GM12872 (cell line): ENCODE measurements at regions not wholly inside any gene's neighbourhood (a gene's known extent, or its start where the extent isn't known, plus 50 kb on each side); places are given as distances from the start of the nearest gene placed in this dataset.

Experiments used
- TF ChIP-seq, protein P1 (sequence below): IDR thresholded peaks from 3 replicates; pipeline ENCODE4 v1.5.1; 2011; ENCODE audit warnings: low read depth, mild to moderate bottlenecking, low read length, moderate library complexity; ENCODE audit not compliant: insufficient read depth

DNA sequence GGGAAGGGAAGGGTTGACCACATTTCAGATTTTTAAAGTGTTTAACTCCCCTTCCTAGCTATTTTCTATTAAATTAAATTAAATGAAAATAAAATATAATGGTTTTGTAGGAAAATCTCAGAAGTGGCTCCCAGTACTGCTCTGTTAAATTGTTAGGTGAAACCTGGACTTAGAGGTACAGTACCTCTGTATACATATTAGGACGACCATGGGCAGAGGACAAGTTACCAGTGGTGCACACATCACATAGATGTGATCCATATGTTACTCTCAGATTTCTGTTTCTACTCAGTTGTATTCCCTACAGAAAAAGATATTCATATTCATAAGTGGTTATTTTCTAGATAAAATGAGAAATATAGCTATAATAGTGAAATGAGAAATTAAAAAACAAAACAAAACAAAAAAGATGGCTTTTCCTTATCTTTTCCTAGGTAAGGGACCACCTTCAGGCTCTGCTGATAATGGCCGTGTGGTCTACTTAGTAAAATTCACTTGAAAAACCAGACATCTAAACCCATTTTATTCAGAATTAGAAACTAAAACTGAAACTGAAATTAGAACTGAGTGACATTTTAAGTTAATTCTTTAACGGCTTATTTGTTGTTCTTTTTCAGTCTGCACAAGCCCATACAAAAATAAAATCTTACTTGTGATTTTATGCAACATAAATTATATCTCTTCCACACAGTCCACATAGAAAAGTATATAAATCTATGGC is 832.5 kb upstream of the CHAC2 start:
- TF ChIP-seq, protein P1, sequence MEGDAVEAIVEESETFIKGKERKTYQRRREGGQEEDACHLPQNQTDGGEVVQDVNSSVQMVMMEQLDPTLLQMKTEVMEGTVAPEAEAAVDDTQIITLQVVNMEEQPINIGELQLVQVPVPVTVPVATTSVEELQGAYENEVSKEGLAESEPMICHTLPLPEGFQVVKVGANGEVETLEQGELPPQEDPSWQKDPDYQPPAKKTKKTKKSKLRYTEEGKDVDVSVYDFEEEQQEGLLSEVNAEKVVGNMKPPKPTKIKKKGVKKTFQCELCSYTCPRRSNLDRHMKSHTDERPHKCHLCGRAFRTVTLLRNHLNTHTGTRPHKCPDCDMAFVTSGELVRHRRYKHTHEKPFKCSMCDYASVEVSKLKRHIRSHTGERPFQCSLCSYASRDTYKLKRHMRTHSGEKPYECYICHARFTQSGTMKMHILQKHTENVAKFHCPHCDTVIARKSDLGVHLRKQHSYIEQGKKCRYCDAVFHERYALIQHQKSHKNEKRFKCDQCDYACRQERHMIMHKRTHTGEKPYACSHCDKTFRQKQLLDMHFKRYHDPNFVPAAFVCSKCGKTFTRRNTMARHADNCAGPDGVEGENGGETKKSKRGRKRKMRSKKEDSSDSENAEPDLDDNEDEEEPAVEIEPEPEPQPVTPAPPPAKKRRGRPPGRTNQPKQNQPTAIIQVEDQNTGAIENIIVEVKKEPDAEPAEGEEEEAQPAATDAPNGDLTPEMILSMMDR: no peak

DNA sequence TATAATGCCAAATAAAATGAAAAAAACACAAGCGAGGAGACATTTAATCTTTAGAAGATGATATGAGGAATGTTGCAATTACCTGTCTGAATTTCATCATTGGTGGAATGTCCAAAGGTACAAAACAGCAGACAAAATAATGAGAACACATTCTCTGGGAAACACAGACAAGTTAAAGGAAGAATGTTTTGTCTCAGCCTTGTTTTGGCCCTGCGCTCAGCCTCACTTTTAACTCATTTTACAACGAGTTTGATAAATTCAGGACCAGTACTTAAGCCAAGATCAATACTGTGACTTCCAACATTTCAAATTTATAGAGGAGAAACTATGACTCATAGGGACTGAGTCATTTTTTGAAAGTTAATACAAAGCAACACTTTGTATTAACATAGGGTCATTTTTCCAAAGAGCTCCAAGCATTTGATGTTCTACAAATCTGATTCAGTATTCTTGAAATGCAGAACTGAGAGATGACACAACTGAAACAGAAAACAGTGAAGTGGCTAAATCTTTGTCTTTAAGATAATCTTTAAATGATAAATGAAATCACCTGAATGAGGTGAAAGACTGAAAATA is 833.2 kb upstream of the CHAC2 start:
- TF ChIP-seq, protein P1: no peak

DNA sequence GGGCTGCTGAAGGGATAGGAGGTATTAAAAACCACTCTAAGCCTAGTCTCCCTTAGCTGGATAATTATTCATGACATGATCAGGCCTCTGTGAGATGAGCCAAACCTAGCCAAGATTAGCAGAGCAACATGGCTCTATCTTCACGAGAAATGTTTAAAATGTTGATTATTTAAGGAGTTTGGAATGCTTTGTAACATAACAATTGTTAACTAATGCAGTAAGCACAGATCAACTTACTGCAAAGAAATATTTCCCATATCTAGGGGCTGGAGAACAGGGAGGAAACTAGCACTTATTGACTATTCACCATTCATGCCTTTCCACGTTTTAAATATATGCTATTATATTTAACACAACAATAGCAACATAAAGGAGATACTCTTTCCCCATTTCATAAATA is 833.7 kb upstream of the CHAC2 start:
- TF ChIP-seq, protein P1: no peak

DNA sequence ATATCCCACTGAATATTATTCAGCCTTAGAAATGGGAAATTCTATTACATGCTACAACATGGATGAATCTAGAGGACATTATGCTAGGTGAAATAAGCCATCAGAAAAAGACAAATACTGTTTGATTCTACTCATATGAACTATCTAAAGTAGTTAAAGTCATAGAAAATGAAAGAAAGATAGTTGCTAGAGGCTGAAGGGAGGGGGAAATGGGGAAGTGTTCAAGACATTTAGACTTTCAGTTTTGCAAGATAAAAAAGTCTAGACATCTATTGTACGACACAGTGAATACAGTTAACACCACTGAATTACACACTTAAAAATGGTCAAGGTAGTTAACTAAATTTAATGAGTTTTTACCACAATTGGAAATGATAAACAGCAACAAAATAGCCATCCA is 835.9 kb upstream of the CHAC2 start:
- TF ChIP-seq, protein P1: no peak

DNA sequence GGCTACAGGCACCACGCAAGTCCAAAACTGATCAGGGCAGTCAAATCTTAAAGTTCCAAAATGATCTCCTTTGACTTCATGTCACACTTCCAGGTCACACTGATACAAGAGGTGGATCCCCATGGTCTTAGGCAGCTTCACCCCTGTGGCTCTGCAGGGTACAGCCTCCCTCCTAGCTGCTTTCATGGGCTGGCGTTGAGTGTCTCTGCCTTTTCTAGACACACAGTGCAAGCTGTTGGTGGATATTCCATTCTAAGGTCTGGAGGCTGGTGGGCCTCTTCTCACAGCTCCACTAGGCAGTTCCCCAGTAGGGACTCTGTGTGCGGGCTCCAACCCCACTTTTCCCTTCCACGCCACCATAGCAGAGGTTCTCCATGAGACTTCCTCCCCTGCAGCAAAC is 838.2 kb upstream of the CHAC2 start:
- TF ChIP-seq, protein P1: no peak

DNA sequence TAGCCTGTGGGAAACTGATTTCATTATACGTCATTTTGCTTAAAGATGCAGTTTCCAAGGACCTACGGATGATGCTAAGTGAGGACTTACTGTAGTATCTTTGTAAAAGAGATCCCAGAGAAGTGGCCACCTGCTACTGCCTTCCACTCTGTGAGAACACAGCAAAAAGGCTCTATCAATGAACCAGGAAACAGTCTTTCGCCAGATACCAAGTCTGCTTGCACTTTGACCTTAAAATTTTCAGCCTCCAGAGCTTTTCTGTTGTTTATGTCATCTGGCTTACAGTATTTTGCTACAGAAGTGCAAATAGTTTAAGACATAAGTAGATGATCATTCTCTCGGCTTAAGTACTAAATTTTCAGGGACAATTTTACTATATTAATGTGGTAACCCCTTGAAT is 847.9 kb upstream of the CHAC2 start:
- TF ChIP-seq, protein P1: no peak

DNA sequence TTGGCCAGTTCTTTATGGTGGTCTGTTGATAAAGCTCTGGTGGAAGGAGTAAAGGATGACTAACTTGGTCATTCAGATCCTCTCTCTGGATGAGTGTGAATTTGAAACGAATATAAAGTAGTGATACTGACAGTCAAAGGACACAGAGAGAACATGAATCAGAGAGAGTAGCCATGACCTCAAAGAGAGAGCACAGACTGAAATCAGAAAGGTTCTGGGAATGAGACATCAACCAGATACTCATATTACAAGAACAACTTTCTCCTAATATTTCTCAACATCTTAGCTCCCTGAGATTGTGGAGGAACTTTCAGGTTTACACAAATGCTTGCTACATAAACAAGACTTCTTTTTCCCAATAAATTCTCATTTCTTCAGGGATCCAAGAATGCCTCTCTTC is 849.1 kb upstream of the CHAC2 start:
- TF ChIP-seq, protein P1: no peak
